H1 (cell line): ENCODE measurements at regions not wholly inside any gene's neighbourhood (a gene's known extent, or its start where the extent isn't known, plus 50 kb on each side); places are given as distances from the start of the nearest gene placed in this dataset.

Experiments used
- CTCF ChIA-PET: fragments of 300-600 bp; sonication (Branson Sonifier 250); formaldehyde crosslinking; loops from one replicate; lab custom pipeline; 2021; ENCODE audit not compliant: partially characterized antibody; lab: Charles Lee
- POLR2A ChIA-PET: fragments of 300-600 bp; sonication (Branson Sonifier 250); formaldehyde crosslinking; loops from one replicate; lab custom pipeline; 2021; ENCODE audit warnings: inconsistent platforms; ENCODE audit not compliant: partially characterized antibody; lab: Charles Lee
- DNase-seq, 2 experiments: peaks; one replicate each; pipeline versions ENCODE4 v3.0.0 to v3.0.0-alpha.2; 2010 to 2022; ENCODE audit warnings: low spot score in 2 of 2, low read depth in 1 of 2, mixed read lengths in 1 of 2
- FAIRE-seq: peaks from 2 replicates; lab custom pipeline; 2011; peaks lifted over from hg19 to GRCh38; lab: Jason Lieb, UNC
- H2AFZ ChIP-seq: 2 replicates; pipeline ENCODE4 v1.8.1; 2012; ENCODE audit warnings: low read length, inconsistent platforms
- H2AK5ac ChIP-seq: 2 replicates; pipeline ENCODE4 v1.6.1; 2013; ENCODE audit warnings: low read depth, low read length
- H2BK120ac ChIP-seq: replicated peaks from 2 replicates; pipeline ENCODE3; 2013; ENCODE audit warnings: low read depth, low read length, inconsistent platforms
- H2BK12ac ChIP-seq: 2 replicates; pipeline ENCODE4 v1.6.1; 2013; ENCODE audit warnings: low read depth, low read length
- H2BK15ac ChIP-seq: 2 replicates; pipeline ENCODE4 v1.6.1; 2013; ENCODE audit warnings: low read length
- H2BK20ac ChIP-seq: 2 replicates; pipeline ENCODE4 v1.6.1; 2013; ENCODE audit warnings: low read length
- H2BK5ac ChIP-seq: 2 replicates; pipeline ENCODE4 v1.6.1; 2013; ENCODE audit warnings: low read depth, low read length
- H3K14ac ChIP-seq: 2 replicates; pipeline ENCODE4 v1.6.1; 2013; ENCODE audit warnings: inconsistent platforms; ENCODE audit not compliant: insufficient read length
- H3K18ac ChIP-seq: 2 replicates; pipeline ENCODE4 v1.6.1; 2013; ENCODE audit warnings: low read length; ENCODE audit errors: extremely low read depth
- H3K23ac ChIP-seq: 2 replicates; pipeline ENCODE4 v1.6.1; 2013; ENCODE audit warnings: inconsistent platforms; ENCODE audit not compliant: insufficient read length
- H3K23me2 ChIP-seq: 2 replicates; pipeline ENCODE4 v1.6.1; 2013; ENCODE audit warnings: low read depth, low read length
- H3K27ac ChIP-seq: 2 replicates; pipeline ENCODE4 v1.6.1; 2011; ENCODE audit warnings: low read depth, low read length, inconsistent platforms
- H3K27me3 ChIP-seq, 4 experiments: replicated peaks in 1 of 4; 1 replicate in 1 of 4; 2 replicates in 3 of 4; pipeline versions ENCODE4 v1.6.1 to v1.8.1; 2011 to 2013; ENCODE audit warnings: low read length in 3 of 4, mild to moderate bottlenecking in 3 of 4, inconsistent platforms in 2 of 4, mixed read lengths in 2 of 4, moderate library complexity in 1 of 4; ENCODE audit not compliant: control insufficient read depth in 3 of 4, insufficient read depth in 3 of 4; ENCODE audit errors: extremely low read depth in 1 of 4
- H3K36me3 ChIP-seq, 4 experiments: 2 replicates each; pipeline versions ENCODE4 v1.6.1 to v1.8.1; 2011 to 2013; ENCODE audit warnings: mild to moderate bottlenecking in 4 of 4, low read length in 3 of 4, moderate library complexity in 2 of 4, control low read depth in 1 of 4, inconsistent platforms in 1 of 4; ENCODE audit not compliant: insufficient read depth in 4 of 4, control insufficient read depth in 2 of 4
- H3K4ac ChIP-seq: replicated peaks from 2 replicates; pipeline ENCODE3; 2013; ENCODE audit warnings: low read length, low read depth, mixed read lengths, inconsistent platforms; ENCODE audit not compliant: insufficient read length
- H3K4me1 ChIP-seq, 4 experiments: replicated peaks in 1 of 4; 1 replicate in 1 of 4; 2 replicates in 3 of 4; pipeline versions ENCODE4 v1.6.1 to v1.8.1; 2011 to 2013; ENCODE audit warnings: low read length in 3 of 4, inconsistent platforms in 2 of 4, mixed read lengths in 1 of 4; ENCODE audit not compliant: insufficient read depth in 4 of 4, control insufficient read depth in 3 of 4
- H3K4me2 ChIP-seq, 2 experiments: 2 replicates each; pipeline versions ENCODE4 v1.6.1 to v1.8.1; 2011 to 2013; ENCODE audit warnings: low read depth in 2 of 2, low read length in 2 of 2, control low read depth in 1 of 2, inconsistent platforms in 1 of 2, mild to moderate bottlenecking in 1 of 2; ENCODE audit not compliant: insufficient read depth in 1 of 2
- H3K4me3 ChIP-seq, 4 experiments: fragments of 200-600, 300-600 bp in 1 of 4; sonication (generic), shearing (Covaris generic), sonication (Bioruptor Twin) in 1 of 4; 2 replicates each; pipeline versions ENCODE4 v1.5.1 to v1.8.1; 2011 to 2016; ENCODE audit warnings: low read length in 4 of 4, low read depth in 3 of 4, control low read depth in 2 of 4, inconsistent platforms in 2 of 4, mild to moderate bottlenecking in 2 of 4, mixed read lengths in 1 of 4, moderate library complexity in 1 of 4; ENCODE audit not compliant: insufficient read depth in 2 of 4; ENCODE audit errors: extremely low read depth in 1 of 4
- H3K56ac ChIP-seq: replicated peaks from 2 replicates; pipeline ENCODE3; 2013; ENCODE audit warnings: low read depth, mild to moderate bottlenecking, mixed read lengths, low read length, inconsistent platforms; ENCODE audit not compliant: insufficient read length
- H3K79me1 ChIP-seq: 2 replicates; pipeline ENCODE4 v1.6.1; 2013; ENCODE audit warnings: low read depth, low read length, control low read depth
- H3K79me2 ChIP-seq, 2 experiments: 2 replicates each; pipeline versions ENCODE4 v1.6.1 to v1.8.1; 2012 to 2013; ENCODE audit warnings: low read length in 2 of 2, mild to moderate bottlenecking in 2 of 2, inconsistent platforms in 1 of 2; ENCODE audit not compliant: insufficient read depth in 2 of 2, control insufficient read depth in 1 of 2
- H3K9ac ChIP-seq, 4 experiments: replicated peaks in 1 of 4; 1 replicate in 1 of 4; 2 replicates in 3 of 4; pipeline versions ENCODE4 v1.6.1 to v1.8.1; 2011 to 2013; ENCODE audit warnings: low read depth in 3 of 4, low read length in 3 of 4, control low read depth in 2 of 4, mild to moderate bottlenecking in 2 of 4, moderate library complexity in 2 of 4, inconsistent platforms in 1 of 4; ENCODE audit errors: extremely low read depth in 1 of 4
- H3K9me3 ChIP-seq, 2 experiments: 2 replicates each; pipeline versions ENCODE4 v1.6.1 to v1.8.1; 2012 to 2013; ENCODE audit warnings: mild to moderate bottlenecking in 2 of 2, moderate library complexity in 2 of 2, control low read depth in 1 of 2, inconsistent platforms in 1 of 2, low read depth in 1 of 2, low read length in 1 of 2, mixed read lengths in 1 of 2; ENCODE audit not compliant: insufficient read depth in 2 of 2
- H4K20me1 ChIP-seq, 2 experiments: replicated peaks in 1 of 2; 2 replicates each; pipeline versions ENCODE3 to v1.8.1; 2011 to 2013; ENCODE audit warnings: inconsistent platforms in 2 of 2, low read length in 2 of 2, mild to moderate bottlenecking in 1 of 2; ENCODE audit not compliant: insufficient read depth in 2 of 2, control insufficient read depth in 1 of 2
- H4K5ac ChIP-seq: 2 replicates; pipeline ENCODE4 v1.6.1; 2013; ENCODE audit warnings: low read length, low read depth, mixed read lengths, inconsistent platforms; ENCODE audit not compliant: insufficient read length
- H4K8ac ChIP-seq: 2 replicates; pipeline ENCODE4 v1.8.0; 2013; ENCODE audit warnings: mild to moderate bottlenecking, moderate library complexity, low read length, inconsistent platforms; ENCODE audit not compliant: insufficient read depth; ENCODE audit errors: extremely low read depth
- H4K91ac ChIP-seq: replicated peaks from 2 replicates; pipeline ENCODE3; 2013; ENCODE audit warnings: low read length, mixed read lengths, inconsistent platforms; ENCODE audit not compliant: insufficient read length
- BCL11A ChIP-seq, 2 experiments: IDR thresholded peaks; one replicate each; pipeline ENCODE4 v1.6.1; 2011; ENCODE audit warnings: low read depth in 2 of 2, low read length in 2 of 2, mild to moderate bottlenecking in 2 of 2
- CBX5 ChIP-seq: fragments of 300-800, 300-1000 bp; sonication (generic); IDR thresholded peaks from 2 replicates; pipeline ENCODE4 v1.7.1; 2016; ENCODE audit warnings: antibody characterized with exemption, low read length, low read depth
- FOSL1 ChIP-seq: IDR thresholded peaks from 2 replicates; pipeline ENCODE4 v1.6.1; 2011; ENCODE audit warnings: mild to moderate bottlenecking, low read depth, low read length, moderate library complexity; ENCODE audit not compliant: insufficient read depth
- GABPA ChIP-seq: IDR thresholded peaks from 2 replicates; pipeline ENCODE4 v1.6.1; 2011; ENCODE audit warnings: mild to moderate bottlenecking, low read length, moderate library complexity, borderline replicate concordance; ENCODE audit not compliant: insufficient read depth
- KDM4A ChIP-seq: IDR thresholded peaks from one replicate; pipeline ENCODE4 v1.7.1; 2012; ENCODE audit warnings: low read depth, mild to moderate bottlenecking, moderate library complexity, low read length, inconsistent platforms; ENCODE audit not compliant: severe bottlenecking
- MAX ChIP-seq: IDR thresholded peaks from 2 replicates; pipeline ENCODE4 v1.6.1; 2012; ENCODE audit warnings: inconsistent platforms
- NANOG ChIP-seq: IDR thresholded peaks from 2 replicates; pipeline ENCODE4 v1.6.1; 2011; ENCODE audit warnings: low read length, low read depth, mild to moderate bottlenecking, inconsistent platforms; ENCODE audit not compliant: insufficient read depth, poor library complexity, severe bottlenecking
- POLR2AphosphoS5 ChIP-seq: IDR thresholded peaks from 2 replicates; pipeline ENCODE4 v1.6.1; 2011; ENCODE audit warnings: low read depth, low read length
- POU5F1 ChIP-seq: IDR thresholded peaks from 2 replicates; pipeline ENCODE4 v1.6.1; 2011; ENCODE audit warnings: low read depth, mild to moderate bottlenecking, low read length, moderate library complexity
- RXRA ChIP-seq: IDR thresholded peaks from 2 replicates; pipeline ENCODE4 v1.6.1; 2011; ENCODE audit warnings: low read depth, mild to moderate bottlenecking, low read length, moderate library complexity; ENCODE audit not compliant: insufficient read depth
- SIRT6 ChIP-seq: IDR thresholded peaks from one replicate; pipeline ENCODE4 v1.7.1; 2012; ENCODE audit warnings: low read length, inconsistent platforms
- SIX5 ChIP-seq: IDR thresholded peaks from 2 replicates; pipeline ENCODE4 v1.6.1; 2011; ENCODE audit warnings: mild to moderate bottlenecking, low read depth, low read length
- TCF12 ChIP-seq: IDR thresholded peaks from 2 replicates; pipeline ENCODE4 v1.6.1; 2011; ENCODE audit warnings: low read depth, mild to moderate bottlenecking, low read length
- YY1 ChIP-seq: IDR thresholded peaks from 2 replicates; pipeline ENCODE4 v1.6.1; 2011; ENCODE audit warnings: low read depth, mild to moderate bottlenecking, low read length
- ZNF274 ChIP-seq: IDR thresholded peaks from 2 replicates; pipeline ENCODE4 v1.7.0; 2012; ENCODE audit warnings: low read length, borderline replicate concordance; ENCODE audit errors: extremely low read depth
- WGBS, 2 experiments: shearing (Covaris generic) in 1 of 2; methylation state at CpG; one replicate each; pipeline versions ENCODE4 v1.1.6 to v1.1.7; 2013 to 2015; ENCODE audit warnings: low lambda C conversion rate in 2 of 2, mixed read lengths in 2 of 2, inconsistent platforms in 1 of 2, low coverage in 1 of 2, missing lambda C conversion rate in 1 of 2; ENCODE audit not compliant: insufficient replicate concordance in 2 of 2, insufficient coverage in 1 of 2, insufficient read length in 1 of 2; ENCODE audit errors: extremely low coverage in 1 of 2, missing lambda C conversion rate in 1 of 2; 5-methylcytosine and 5-hydroxymethylcytosine counted together

DNA sequence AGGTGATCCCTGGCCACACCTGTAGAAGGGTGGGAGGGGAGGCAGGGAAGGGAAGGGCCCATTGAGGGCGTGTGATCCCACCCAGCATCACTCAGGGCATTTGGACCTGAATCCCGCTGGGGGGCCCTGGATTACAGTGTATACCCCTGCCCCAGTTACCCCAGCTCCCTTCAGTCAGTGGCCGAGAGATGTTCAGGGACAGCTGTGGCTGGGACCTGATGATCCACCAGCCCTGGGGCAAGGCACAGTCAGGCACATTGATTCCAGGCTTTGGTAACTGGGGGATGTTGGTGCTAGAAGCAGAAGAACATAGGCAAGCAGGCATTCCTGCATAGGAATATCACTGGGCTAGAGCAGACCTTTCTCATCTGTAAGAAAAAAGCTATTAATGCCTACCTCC lies 170.3 kb downstream of the FOXL1 start:
- H2BK5ac ChIP-seq: no peak overlapping the region
- H4K20me1 ChIP-seq: no peaks in the 10 kb centered on the region
- H2AFZ ChIP-seq: no peak overlapping the region
- no peak overlapping the region for H3K9ac ChIP-seq
- H3K4me2 ChIP-seq: no peak overlapping the region
- H3K27ac ChIP-seq: no peak overlapping the region
- no peak overlapping the region for H2BK120ac ChIP-seq
- no peak overlapping the region for H2AK5ac ChIP-seq
- no peaks in the 10 kb centered on the region for H3K36me3 ChIP-seq
- H2BK20ac ChIP-seq: no peak overlapping the region; the same call in 1 of the 2 replicates
- no peak overlapping the region for H4K8ac ChIP-seq
- no peak for FAIRE-seq
- no peak overlapping the region for H3K23ac ChIP-seq
- H3K79me2 ChIP-seq: no peaks in the 10 kb centered on the region
- no peaks in the 10 kb centered on the region for H3K27me3 ChIP-seq
- no peak overlapping the region for H3K14ac ChIP-seq
- no peak overlapping the region for H2BK15ac ChIP-seq
- DNase-seq: no peak
- H2BK12ac ChIP-seq: 0 out of 2 replicates have a peak overlapping the region, but pooled peaks have one; percentile 1
- POLR2A ChIA-PET: interaction anchor here (1.3 kb wide), 1 partner anchor 9 kb away, joined by 3 read pairs; no protein-coding TSS in a partner anchor
- no peak overlapping the region for H3K18ac ChIP-seq
- H3K9me3 ChIP-seq: no peaks in the 10 kb centered on the region
- H4K91ac ChIP-seq: no peak overlapping the region
- H4K5ac ChIP-seq: no peak overlapping the region
- TF ChIP-seq FOSL1 (no peak), YY1 (no peak), NANOG (no peak), POLR2AphosphoS5 (no peak), ZNF274 (no peak), MAX (no peak), CBX5 (no peak), GABPA (no peak), TCF12 (no peak), RXRA (no peak), BCL11A (IDR thresholded peaks at IDR 0.05; ENCODE audit: low read depth in 2 of 2, low read length in 2 of 2) (no peak), KDM4A (no peak), SIX5 (no peak), POU5F1 (no peak), SIRT6 (no peak)
- 100% methylated on average over 1 of the region's 3 CpGs; no CpG with 5 or more reads in 1 of the 2 experiments for WGBS, 2 experiments
- CTCF ChIA-PET: interaction anchor here (0.5 to 3.8 kb wide), 3 partner anchors 11 to 44 kb away, joined by 4 to 24 read pairs (median 6); no protein-coding TSS in a partner anchor
- H3K56ac ChIP-seq: no peak overlapping the region
- H3K23me2 ChIP-seq: no peaks in the 10 kb centered on the region
- H3K4ac ChIP-seq: no peak overlapping the region
- H3K79me1 ChIP-seq: no peaks in the 10 kb centered on the region
- H3K4me3 ChIP-seq: no peak overlapping the region
- H3K4me1 ChIP-seq: peaks cover 0 to 3% (median 1%) of the 10 kb centered on the region in 4 experiments; a peak in 2 of 7 replicates
